ENCODE measurements at regions not wholly inside any gene's neighbourhood (a gene's known extent, or its start where the extent isn't known, plus 50 kb on each side); places are given as distances from the start of the nearest gene placed in this dataset.

GRCh38 chr5:8895062-8895461 is 650.8 kb downstream of the SEMA5A start:
- Mint-ChIP-seq H3K36me3 (no peaks in the 10 kb centered on the region), H3K27me3 (ENCODE audit: low read depth) (peaks cover 85% of the 10 kb centered on the region), H3K9me3 (peaks cover 5% of the 10 kb centered on the region), H3K4me1 (no peaks in the 10 kb centered on the region), H3K4me3 (no peak overlapping the region), H3K27ac (no peak overlapping the region)
- DNase-seq (ENCODE audit: low spot score in 2 of 2, unreplicated experiment in 2 of 2), result no peak
- TF ChIP-seq, protein P1, sequence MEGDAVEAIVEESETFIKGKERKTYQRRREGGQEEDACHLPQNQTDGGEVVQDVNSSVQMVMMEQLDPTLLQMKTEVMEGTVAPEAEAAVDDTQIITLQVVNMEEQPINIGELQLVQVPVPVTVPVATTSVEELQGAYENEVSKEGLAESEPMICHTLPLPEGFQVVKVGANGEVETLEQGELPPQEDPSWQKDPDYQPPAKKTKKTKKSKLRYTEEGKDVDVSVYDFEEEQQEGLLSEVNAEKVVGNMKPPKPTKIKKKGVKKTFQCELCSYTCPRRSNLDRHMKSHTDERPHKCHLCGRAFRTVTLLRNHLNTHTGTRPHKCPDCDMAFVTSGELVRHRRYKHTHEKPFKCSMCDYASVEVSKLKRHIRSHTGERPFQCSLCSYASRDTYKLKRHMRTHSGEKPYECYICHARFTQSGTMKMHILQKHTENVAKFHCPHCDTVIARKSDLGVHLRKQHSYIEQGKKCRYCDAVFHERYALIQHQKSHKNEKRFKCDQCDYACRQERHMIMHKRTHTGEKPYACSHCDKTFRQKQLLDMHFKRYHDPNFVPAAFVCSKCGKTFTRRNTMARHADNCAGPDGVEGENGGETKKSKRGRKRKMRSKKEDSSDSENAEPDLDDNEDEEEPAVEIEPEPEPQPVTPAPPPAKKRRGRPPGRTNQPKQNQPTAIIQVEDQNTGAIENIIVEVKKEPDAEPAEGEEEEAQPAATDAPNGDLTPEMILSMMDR (IDR thresholded peaks at IDR 0.05; ENCODE audit: unreplicated experiment), result no peak

DNA sequence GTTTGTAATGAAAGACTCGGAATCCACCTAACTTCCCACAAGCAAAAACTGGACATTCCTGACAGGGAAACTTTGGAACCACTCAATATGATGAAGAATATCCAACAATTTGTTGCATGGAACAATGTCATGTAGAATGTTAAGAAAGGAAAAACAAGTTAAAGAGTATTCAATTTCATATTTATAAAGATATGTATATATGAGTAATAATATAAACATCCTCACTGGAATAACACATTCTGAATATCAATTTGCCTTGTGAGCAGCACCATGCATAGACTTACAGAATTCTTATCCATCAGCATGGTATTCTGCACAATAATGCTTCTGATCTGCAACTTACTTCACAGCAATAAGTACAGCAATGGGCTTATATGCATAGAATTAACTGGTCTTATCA is 650.3 kb downstream of the SEMA5A start:
- H3K9me3 Mint-ChIP-seq, result peaks cover 5% of the 10 kb centered on the region
- TF ChIP-seq, protein P1 (IDR thresholded peaks at IDR 0.05; ENCODE audit: unreplicated experiment), result no peak
- no peak for DNase-seq (ENCODE audit: low spot score in 2 of 2, unreplicated experiment in 2 of 2)
- H3K4me3 Mint-ChIP-seq, result no peak overlapping the region
- no peaks in the 10 kb centered on the region for H3K4me1 Mint-ChIP-seq
- H3K36me3 Mint-ChIP-seq, result no peaks in the 10 kb centered on the region
- H3K27ac Mint-ChIP-seq, result no peak overlapping the region
- peaks cover 86% of the 10 kb centered on the region for H3K27me3 Mint-ChIP-seq (ENCODE audit: low read depth)

DNA sequence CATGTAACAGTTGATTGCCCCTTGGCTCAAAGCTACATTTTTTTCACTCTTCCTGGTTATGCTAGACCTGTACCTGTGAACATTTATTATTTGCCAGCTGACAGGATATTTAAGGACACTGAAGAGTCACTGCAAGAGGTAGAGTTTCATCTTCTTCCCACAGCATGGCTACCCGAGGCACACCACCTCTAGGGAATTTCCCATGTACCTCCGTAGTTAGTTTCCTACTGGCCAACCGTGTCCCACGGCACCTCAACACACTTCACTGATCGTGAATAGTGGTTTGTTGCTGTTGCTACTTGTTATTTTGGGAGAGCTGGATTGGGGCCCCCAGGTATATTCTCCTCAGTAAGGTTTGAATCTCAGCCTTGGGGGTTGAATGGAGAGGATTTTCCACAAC is 648.6 kb downstream of the SEMA5A start:
- DNase-seq (ENCODE audit: low spot score in 2 of 2, unreplicated experiment in 2 of 2), result no peak
- H3K9me3 Mint-ChIP-seq, result peaks cover 5% of the 10 kb centered on the region
- no peaks in the 10 kb centered on the region for H3K36me3 Mint-ChIP-seq
- H3K27ac Mint-ChIP-seq, result no peak overlapping the region
- H3K4me3 Mint-ChIP-seq, result no peak overlapping the region
- no peaks in the 10 kb centered on the region for H3K4me1 Mint-ChIP-seq
- TF ChIP-seq, protein P1 (IDR thresholded peaks at IDR 0.05; ENCODE audit: unreplicated experiment), result no peak
- H3K27me3 Mint-ChIP-seq (ENCODE audit: low read depth), result peaks cover 85% of the 10 kb centered on the region

- Mint-ChIP-seq H3K27ac (no peak overlapping the region), H3K27me3 (ENCODE audit: low read depth) (peaks cover 81% of the 10 kb centered on the region)
Measured at GRCh38 chr5:8905021-8905420, 640.9 kb downstream of the SEMA5A start.

GRCh38 chr5:8906303-8906967 is 639.4 kb downstream of the SEMA5A start:
- peaks cover 3% of the 10 kb centered on the region for H3K9me3 Mint-ChIP-seq
- H3K27me3 Mint-ChIP-seq (ENCODE audit: low read depth), result peaks cover 81% of the 10 kb centered on the region

More at GRCh38 chr5:8905021-8905420, 640.9 kb downstream of the SEMA5A start:
- Mint-ChIP-seq H3K9me3 (peaks cover 3% of the 10 kb centered on the region), H3K36me3 (peaks cover 2% of the 10 kb centered on the region), H3K4me3 (no peak overlapping the region), H3K4me1 (peaks cover 20% of the 10 kb centered on the region)
- peak; percentile 36 to 53 for DNase-seq (ENCODE audit: low spot score in 2 of 2, unreplicated experiment in 2 of 2)
- TF ChIP-seq, protein P1 (IDR thresholded peaks at IDR 0.05; ENCODE audit: unreplicated experiment), result no peak

More at GRCh38 chr5:8906303-8906967, 639.4 kb downstream of the SEMA5A start:
- H3K36me3 Mint-ChIP-seq, result peaks cover 2% of the 10 kb centered on the region
- no peak overlapping the region for H3K27ac Mint-ChIP-seq
- TF ChIP-seq, protein P1 (IDR thresholded peaks at IDR 0.05; ENCODE audit: unreplicated experiment), result no peak
- H3K4me3 Mint-ChIP-seq, result no peak overlapping the region
- no peak for DNase-seq (ENCODE audit: low spot score in 2 of 2, unreplicated experiment in 2 of 2)
- H3K4me1 Mint-ChIP-seq, result peaks cover 20% of the 10 kb centered on the region
